ENCODE measurements at regions not wholly inside any gene's neighbourhood (a gene's known extent, or its start where the extent isn't known, plus 50 kb on each side); places are given as distances from the start of the nearest gene placed in this dataset.

GRCh38 chr2:64250751-64251423 is 106.7 kb upstream of the PELI1 start:
- no peak for TF ChIP-seq POLR2A (IDR thresholded peaks at IDR 0.05; ENCODE audit: extremely low read depth, insufficient read length)
- TF ChIP-seq CTCF (IDR thresholded peaks at IDR 0.05; ENCODE audit: low read depth, low read length): no peak
- TF ChIP-seq MAX (IDR thresholded peaks at IDR 0.05; ENCODE audit: low read depth, low read length): no peak
- TF ChIP-seq MYC (IDR thresholded peaks at IDR 0.05; ENCODE audit: low read depth, low read length): no peak
